Right lung (tissue), 2 donors: ENCODE measurements at regions not wholly inside any gene's neighbourhood (a gene's known extent, or its start where the extent isn't known, plus 50 kb on each side); places are given as distances from the start of the nearest gene placed in this dataset.

Experiments
- DNase-seq, 2 donors: peaks; one replicate each; pipeline ENCODE4 v3.0.0-alpha.2; 2013

DNA sequence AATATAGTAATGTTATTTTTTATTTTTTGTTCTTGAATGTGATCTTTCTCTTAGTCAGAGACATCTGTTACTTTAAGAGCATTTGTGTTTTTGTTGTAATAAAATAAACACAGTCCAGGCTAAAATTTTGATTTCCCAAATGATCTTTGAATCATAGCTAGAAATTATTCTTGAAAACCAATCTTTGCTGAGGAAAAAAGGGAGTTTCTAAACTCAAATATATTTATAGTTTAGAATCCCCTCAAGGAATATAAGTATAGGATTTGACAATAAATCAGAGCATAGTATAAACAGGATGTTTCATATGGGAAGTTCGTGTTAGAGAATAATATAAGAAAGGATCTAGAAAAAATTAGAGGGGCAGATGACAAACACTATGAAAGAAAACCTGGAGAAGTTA lies 118.8 kb upstream of the ADAMTS19 start:
- no peak for DNase-seq

DNA sequence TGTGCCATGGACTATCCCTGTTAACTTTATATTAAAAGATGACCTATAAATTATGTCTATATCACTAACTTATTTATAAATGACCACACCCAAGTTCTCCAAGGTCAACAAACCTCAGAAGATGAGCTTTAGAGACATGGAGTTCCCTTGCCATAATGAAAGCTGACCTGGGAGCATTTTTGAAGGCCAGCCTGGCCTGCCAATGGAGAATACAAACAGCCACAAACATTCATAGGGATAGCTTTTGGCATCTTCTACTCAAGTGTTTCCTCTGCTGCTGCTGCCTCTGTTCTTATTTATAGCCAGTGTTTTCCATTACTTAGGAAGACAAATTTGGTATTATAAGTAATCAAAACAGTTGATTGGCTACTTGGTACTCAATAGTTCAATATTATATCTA lies 117.3 kb upstream of the ADAMTS19 start:
- no peak for DNase-seq

DNA sequence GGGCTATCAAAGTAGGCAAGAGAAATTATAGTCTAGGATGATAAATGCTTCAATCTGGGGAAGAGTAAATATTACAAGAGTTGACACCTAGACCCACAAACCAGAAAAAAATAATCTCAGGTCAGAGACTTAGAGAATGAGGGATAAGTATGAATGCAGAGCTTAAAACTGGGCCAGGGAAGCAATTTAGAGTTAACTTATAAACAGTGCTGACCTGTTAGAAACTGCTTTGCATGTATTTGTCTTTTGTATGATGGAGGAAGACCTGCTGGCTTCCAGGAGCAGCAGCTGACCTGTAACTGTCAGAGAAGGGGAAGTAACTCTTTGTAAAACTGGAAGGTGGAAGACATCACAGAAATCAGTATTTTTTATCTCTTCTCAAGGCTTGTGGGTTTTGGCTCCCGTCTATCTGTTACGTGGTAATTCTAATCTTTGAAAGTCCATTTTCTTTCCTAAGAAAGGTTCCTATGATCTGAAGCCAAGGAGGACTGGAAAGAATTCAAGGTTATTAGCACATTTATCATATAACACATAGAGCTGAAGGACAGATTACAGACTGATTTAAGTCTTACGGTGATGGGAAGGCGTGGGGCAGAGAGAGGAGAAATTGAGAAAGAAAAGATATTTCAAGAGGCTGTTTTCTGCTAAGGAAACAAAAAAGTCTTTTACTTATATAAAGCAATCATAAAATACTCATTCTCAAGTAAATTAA lies 114.7 kb upstream of the ADAMTS19 start:
- DNase-seq: no peak

DNA sequence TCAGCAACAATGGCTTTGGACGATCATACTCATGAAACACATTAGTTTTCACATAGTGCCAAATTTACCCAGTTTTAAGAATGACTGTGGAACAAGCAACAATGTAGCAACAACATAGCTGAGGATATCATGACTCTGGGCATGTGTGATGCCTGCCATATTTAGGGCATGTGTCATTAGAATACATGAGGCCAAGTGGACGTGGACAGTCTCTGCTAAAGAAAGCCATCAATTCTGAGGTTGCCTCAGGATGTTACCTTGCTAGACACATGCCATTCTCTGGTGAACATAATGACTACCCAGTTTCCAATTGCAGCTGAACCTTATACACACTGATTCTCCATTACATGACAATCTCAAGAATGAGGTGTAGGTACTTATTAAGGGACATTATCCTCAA lies 103.3 kb upstream of the ADAMTS19 start:
- DNase-seq: no peak

DNA sequence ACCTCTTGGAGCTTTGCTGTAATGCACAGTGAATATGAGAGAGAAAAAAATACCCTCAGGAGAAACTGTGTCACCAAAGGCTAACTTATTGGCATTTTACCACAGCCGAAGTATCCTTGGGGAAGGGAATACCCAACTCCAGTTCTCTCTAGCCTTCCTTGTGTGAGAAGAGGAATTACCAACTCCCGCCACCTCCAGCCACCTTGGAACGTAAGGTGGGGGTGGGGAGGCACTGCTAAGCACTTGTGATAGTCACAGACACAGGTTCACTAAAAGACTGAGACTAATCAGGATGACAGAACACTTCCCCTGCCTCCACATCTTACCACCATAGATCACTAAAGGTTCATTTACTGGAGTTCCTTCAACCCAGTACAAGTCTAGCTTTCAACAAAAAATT lies 102.0 kb upstream of the ADAMTS19 start:
- DNase-seq: no peak

DNA sequence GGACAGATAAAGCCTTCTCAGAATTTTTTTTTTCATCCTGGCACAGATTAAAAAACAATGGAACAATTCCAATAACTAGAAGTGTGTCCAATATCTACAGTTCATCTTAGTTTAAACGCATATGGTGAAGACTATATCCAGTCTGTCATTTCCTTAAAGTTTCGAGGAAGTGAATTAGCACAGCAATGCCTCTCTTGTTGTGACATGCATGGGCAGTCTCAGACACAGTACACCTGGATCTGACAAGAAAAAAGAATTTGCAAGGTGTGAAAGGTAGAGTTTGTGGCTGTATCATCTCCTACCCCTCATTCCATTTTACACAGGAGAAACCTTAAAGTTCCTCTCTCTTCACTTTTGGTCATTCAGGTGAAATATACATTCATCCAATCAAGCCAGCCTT lies 100.6 kb upstream of the ADAMTS19 start:
- no peak for DNase-seq

DNA sequence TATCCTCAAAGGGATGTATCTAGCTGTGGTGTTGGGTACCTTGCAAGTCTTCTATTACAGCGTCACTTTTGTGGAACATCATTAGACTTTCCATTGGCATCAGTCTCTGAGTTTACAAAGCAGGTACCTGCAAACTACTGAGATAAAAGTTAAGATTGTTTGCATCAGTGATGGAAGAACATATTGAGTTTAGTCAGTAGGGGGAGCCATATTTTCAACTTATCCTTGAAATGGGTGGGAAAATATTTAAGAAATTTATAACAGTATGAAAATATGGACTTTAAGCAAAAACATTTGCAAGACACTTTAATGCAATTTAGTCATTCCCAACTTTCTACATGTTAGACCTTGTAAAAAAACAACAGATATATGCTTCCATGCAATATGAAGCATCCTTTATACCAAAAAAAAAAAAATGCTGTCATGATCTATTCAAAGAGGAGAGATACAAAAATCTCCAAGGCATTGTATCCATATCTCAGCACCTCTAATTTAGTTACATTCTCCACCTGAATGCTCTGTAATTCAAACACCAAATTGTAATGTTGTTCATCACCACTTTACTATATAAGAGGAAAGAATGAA lies 98.6 kb upstream of the ADAMTS19 start:
- DNase-seq: no peak

DNA sequence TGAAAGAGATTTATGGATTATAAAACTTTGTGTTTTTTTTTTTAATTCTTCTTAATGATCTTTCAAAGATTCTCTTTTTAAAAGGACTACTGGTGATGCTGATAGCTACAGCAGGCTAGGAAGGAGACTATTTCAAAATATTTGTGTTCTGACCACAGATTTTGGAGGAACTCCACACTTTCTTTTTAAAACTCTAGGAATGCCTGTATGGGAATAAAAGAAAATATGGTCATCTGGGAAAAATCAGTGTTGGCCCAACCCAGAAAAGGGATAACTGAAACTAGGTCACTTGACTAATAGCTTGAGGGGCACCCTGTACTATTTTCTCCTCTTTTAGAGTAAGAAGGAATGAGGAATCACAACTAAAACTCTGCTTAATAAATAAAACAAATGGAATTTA lies 97.6 kb upstream of the ADAMTS19 start:
- no peak for DNase-seq

DNA sequence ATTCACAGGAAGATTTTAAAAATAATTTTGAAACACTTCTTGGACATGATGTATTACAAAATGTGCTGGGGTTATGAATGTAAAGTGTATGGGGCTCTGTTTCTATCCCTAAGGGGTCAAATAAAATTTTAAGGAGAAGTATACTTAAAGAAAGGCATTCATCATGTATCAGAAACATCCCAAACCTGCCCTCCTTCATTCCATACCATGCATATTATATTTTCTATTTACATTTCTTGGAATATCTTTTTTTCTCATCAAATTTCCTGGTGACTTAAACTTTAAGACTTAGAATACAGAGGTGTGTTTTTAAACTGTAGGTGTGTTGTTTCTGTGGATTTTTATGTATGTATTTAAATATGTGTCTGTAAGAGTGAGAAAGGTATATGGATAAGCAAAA lies 96.1 kb upstream of the ADAMTS19 start:
- no peak for DNase-seq

DNA sequence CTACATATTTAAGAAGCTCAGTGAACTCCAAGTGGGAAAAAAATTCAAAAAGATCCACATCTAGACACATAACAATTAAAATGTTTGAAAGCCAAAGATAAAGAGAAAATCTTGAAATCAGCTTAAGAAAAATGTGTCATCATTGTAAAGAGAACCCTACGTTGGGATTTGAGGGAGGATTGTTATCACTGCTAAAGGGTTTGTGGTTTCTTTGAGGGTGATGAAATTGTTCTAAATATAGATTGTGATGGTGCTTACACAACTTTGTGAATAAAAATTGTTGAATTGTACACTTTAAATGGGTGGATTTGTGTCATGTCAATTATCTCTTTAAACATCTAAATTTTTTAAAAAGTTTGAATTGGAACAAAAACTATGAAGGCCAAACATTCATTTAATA lies 92.2 kb upstream of the ADAMTS19 start:
- DNase-seq: no peak

DNA sequence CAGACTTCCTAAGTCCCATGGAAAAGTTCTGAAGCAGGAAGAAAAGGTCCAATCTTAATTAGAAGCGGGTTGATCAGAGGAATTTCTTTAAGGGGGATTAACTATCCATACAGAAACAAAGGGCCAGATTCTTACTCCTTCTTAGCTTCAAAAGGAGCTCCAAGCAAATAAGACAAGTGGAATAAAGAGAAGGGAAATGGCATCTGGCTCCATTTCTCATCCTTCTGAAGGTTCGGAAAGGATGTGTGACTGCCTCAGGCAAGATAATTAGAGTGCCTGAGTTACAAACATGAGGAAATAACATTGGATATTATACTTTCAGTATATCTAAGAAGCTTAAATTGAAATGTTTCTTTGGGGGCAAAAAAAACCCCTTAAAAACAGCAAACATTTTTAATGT lies 88.1 kb upstream of the ADAMTS19 start:
- no peak for DNase-seq

DNA sequence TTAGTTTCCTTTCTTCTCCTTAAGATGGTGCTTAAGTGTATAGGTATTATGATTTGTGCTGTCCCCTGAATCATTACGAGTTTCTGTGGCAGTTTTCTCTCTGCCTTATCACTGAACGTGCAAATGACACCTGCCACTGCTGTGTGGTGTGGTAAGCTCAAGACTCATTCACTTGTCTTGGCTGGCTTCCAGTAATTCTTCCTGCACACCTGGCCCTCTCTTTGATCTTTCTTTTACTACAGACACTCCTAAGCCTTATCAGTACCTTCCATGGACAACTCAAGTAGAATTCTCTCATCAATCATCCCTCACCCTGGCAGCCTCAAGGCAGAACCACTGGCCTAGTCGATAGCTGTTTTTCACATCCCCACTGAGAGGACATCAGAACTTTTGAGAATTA lies 82.6 kb upstream of the ADAMTS19 start:
- DNase-seq: no peak

DNA sequence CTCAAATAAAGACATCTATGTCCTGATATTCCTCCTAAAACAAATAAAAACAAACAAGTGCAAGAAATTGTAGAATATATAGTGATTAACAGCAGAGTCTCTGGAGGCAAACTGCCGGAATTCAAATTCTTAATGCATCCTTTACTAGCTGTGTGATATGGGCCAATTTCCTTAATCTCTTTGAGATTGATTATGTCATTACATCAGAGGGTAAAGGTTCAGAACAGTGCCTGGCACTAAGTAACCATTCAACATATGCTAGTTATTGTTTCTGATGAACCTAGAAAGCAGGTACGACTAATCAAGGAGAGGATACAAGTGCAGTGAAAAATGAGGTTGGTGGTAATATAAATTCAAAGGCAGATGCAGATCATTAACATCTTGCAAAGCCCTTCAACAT lies 81.1 kb upstream of the ADAMTS19 start:
- no peak for DNase-seq

DNA sequence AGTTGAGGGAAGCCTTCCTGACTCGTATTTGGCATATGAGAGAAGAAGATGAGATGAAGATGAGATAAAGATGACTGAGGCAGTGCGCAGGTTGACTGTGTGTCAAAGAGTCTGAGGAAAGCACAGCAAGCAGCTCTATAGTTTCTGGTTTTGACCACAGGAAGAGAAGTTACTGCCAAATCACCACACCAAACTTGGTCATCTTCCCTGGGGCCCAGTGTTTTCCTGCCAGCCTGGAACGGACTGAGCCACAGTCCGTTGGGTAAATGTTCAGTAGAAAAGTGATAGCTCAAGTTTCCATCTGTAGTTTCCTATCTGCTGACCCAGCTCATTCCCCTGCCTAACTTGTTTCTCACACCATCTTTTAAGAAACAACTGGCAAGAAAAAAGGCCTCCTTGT lies 80.7 kb upstream of the ADAMTS19 start:
- no peak for DNase-seq

DNA sequence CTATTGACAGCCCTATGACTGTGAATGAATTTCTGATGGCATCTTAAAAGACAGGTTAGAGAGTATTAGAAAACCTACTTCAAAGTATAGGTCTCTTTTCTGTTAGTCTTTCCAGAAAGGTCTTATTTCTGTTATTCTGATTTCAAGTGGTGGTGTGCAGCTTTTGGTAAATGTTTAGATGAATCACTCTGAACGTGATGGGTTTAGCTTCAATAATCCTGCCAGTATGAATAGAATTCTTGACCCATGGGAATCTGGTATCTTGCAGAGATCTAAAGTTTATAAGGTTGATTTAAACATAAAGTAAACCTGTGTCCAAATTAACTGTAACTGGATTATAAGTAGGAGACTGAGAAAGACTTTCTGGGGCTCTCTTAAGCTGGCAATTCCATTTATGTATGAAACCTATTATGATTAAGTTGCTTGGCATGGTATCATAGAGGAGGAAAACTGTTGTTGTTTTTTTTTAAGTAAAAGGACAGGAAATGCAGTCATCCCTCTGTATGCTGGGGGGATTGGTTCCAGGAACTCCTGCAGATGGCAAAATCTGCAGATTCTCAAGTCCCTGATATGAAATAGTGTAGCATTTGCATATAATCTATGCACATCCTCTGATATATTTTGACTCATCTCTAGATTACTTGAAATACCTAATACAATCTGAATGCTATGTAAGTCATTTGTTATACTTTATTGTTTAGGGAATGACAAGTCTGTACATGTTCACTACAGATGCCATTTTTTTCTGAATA lies 77.0 kb upstream of the ADAMTS19 start:
- DNase-seq: no peak

DNA sequence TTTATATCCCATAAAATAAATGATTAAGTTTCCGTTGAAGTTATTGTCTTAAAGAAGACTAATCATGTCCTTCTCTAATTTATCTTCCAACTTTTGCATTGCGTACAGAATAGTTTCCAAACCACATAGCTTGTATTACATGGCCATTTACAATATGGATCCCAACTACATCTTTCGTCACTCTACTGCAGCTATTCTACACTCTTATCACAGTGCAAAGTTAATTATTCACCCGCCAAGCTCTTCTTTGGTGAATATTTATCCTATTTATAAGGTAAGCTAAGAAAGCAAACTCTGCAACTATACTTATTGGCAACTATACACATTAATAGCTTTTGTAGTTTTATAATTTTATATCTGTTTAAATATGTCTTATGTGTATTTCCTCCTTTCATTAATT lies 75.9 kb upstream of the ADAMTS19 start:
- DNase-seq: no peak

DNA sequence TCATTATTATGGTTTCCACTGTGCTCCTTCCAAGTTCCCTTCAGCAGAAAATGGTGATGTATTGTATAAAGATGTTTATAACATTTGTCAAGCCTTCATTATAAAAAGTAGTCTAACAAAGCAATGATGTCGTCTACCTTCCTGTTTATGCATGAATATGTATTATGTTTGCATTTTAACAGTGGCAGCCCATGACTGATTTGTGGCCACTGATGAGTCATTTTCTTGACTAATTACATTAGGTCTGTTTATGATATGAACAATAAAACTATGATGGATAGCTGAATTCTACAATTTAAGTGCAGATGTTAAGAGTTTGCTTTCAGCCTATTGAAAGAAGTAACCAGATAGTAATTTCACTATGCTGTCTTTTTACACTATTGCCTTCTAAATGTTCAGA lies 75.4 kb upstream of the ADAMTS19 start:
- no peak for DNase-seq

DNA sequence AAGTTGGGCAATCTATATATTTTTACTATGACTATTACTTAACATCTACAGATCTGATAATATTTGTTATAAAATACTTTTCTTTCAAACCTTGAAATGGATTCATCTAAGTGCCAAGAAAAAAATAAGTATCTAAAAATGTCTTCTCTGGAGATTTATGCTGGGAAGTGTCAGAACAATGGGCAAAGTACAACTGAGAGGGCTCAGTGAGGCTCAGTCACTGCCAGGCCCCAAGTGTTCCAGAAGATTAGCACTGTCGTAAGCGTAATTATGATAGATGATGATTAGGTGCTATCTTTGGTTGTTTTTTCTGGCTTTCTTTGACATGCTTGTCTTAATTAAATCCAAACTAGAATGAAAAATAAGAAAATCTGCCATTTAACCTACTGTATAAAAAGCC lies 72.2 kb upstream of the ADAMTS19 start:
- no peak for DNase-seq

DNA sequence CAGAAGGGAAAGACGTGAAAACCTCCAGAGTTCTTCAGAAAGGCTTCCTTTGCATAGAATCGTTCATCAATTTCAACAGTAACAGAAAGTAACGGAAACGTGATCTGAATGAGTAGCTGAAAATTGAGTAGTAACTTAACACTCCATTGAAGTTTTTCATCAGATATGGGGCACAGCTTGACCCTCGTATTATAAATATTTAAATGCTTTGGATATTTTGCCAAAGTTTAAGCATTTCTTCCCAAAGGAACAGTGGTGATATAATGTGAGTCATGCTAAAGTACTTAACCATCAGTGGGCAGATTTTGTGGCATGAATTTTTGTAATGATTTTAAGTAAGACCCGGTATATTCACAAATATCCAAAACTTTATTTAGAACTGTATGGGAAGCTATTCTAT lies 67.4 kb upstream of the ADAMTS19 start:
- DNase-seq: no peak

DNA sequence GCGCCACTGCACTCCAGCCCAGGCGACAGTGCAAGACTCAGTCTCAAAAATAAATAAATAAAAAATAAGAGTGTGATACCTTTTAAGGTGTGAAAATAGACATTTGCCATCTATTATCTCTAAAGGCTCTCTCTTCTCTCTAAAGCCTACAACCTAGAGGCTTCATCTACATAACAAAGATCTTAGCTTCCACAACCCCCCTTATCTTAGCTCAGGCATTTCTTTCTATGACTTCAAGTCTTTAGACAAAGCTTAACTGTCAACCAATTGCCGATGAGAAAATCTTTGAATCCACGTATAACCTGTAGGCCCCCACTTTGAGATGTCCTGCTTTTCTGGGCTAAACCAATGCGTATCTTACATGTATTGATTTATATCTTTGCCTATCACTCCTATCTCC lies 64.9 kb upstream of the ADAMTS19 start:
- no peak for DNase-seq

DNA sequence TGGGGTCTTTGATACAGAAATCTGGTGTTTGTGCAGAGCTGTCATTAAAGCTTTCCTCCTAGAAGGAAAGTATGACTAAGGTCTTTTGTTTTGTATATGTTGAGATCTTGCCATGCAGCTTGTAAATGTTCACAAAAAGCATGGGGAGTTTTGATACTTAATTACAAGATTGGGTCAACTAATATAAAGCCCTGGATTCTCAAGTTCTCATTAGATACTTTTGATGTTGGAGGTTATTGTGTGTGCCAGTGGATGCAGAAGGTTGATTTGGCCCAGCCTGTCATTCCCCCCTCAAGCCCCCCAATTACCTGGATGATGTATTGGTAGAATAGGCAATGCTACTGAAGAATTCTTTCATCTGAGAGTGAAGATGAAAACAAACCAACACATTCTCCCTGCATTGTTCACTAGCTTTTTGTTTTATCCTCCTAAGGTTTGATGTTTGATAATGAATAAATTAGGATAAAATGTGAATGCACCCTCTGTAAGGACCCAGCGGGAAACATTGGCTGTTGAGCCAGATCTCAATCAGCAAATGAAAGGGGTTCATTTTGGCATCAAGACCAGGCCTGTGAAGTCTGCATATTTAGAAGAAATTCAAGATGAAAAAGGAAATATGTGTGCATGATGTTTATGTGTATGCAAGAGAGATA lies 61.9 kb upstream of the ADAMTS19 start:
- DNase-seq: no peak

DNA sequence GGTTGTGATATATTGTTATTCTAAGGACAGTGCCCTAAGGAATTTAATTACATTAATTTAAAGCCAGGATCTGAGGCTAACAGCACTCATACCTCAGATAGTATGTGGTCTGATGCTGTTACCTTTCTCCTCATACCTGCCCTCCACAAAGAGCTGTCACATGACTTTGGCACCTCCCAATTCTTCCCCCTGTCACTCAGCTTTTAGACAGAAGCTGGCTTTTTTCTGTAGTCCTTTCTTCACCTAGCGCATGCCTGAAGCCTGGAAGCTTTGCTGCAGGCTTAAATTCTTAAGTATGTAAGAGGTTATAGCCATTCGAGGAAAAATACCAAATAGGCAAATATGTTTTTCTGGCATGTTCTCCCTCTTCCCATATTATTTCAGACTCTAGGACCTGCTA lies 61.0 kb upstream of the ADAMTS19 start:
- DNase-seq: no peak

DNA sequence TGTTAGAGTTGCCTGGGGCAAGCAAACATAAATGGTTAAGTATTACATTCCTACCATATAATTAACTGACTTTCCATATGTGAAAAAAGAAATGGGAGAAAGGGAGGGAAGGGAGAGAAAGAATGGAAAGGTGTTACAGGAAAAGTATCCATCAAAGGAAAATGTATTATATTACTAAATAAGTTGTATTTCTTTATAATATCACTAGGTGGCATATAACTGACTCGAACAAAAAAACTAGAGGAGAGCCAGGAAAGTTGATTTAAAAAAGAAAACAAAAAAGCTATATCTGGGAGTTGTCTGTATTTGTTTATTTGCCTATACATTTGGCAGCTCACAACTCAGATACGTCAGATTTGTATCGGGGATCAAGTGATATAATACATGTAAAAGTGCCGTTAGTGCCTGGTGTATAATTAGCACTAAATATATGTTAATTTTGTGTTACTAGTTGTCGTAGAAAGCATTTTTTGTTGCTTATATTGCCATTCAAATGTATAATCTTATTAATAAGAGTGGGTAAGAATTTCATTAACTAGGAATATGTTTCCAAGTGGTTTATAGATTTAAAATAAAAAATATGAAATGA lies 59.6 kb upstream of the ADAMTS19 start:
- no peak for DNase-seq
